ENCODE measurements at regions not wholly inside any gene's neighbourhood (a gene's known extent, or its start where the extent isn't known, plus 50 kb on each side); places are given as distances from the start of the nearest gene placed in this dataset.

- TF ChIP-seq EZH2 (IDR thresholded peaks at IDR 0.05; ENCODE audit: low read length, missing control alignments) (no peak), CTCF (conservative IDR thresholded peaks at IDR 0.05 in 1 of 2, IDR thresholded peaks at IDR 0.05 in 1 of 2; ENCODE audit: low read depth in 1 of 2, low read length in 2 of 2) (no peak)
Observed at GRCh38 chr9:38134611-38135237, 65.7 kb upstream of the SHB start.
